Parathyroid adenoma (tissue), 2 donors: ENCODE measurements at regions not wholly inside any gene's neighbourhood (a gene's known extent, or its start where the extent isn't known, plus 50 kb on each side); places are given as distances from the start of the nearest gene placed in this dataset.

ENCODE experiments used
- H2AFZ ChIP-seq: fragments of 300-600 bp; sonication (generic); one replicate; pipeline ENCODE4 v1.7.0; 2017; ENCODE audit warnings: antibody characterized with exemption, mild to moderate bottlenecking
- H3K27ac ChIP-seq: fragments of 300-600 bp; sonication (generic); one replicate; pipeline ENCODE4 v1.7.0; 2017
- H3K27me3 ChIP-seq: fragments of 300-600 bp; sonication (generic); one replicate; pipeline ENCODE4 v1.7.0; 2017; ENCODE audit warnings: low read length; ENCODE audit not compliant: control insufficient read depth, insufficient read depth
- H3K36me3 ChIP-seq: fragments of 300-600 bp; sonication (generic); one replicate; pipeline ENCODE4 v1.7.0; 2017; ENCODE audit warnings: low read length; ENCODE audit not compliant: control insufficient read depth, insufficient read depth
- H3K4me1 ChIP-seq: fragments of 300-600 bp; sonication (generic); one replicate; pipeline ENCODE4 v1.7.0; 2017; ENCODE audit warnings: control low read depth
- H3K4me2 ChIP-seq: fragments of 300-600 bp; sonication (generic); one replicate; pipeline ENCODE4 v1.7.0; 2017; ENCODE audit warnings: low read length
- H3K4me3 ChIP-seq: fragments of 300-600 bp; sonication (generic); one replicate; pipeline ENCODE4 v1.7.0; 2017; ENCODE audit warnings: low read depth, low read length
- H3K79me2 ChIP-seq: fragments of 300-600 bp; sonication (generic); one replicate; pipeline ENCODE4 v1.7.0; 2017; ENCODE audit warnings: control low read depth
- H3K9ac ChIP-seq: fragments of 300-600 bp; sonication (generic); one replicate; pipeline ENCODE4 v1.7.0; 2017; ENCODE audit warnings: mild to moderate bottlenecking
- H3K9me3 ChIP-seq: fragments of 300-600 bp; sonication (generic); one replicate; pipeline ENCODE4 v1.7.0; 2017; ENCODE audit warnings: low read length; ENCODE audit not compliant: control insufficient read depth
- TF ChIP-seq, protein P1 (sequence below): fragments of 300-600 bp; sonication (generic); IDR thresholded peaks from one replicate; pipeline ENCODE4 v1.7.0; 2017; ENCODE audit warnings: antibody characterized with exemption, mild to moderate bottlenecking
- donor health status: primary hyperparathyroidism.

DNA sequence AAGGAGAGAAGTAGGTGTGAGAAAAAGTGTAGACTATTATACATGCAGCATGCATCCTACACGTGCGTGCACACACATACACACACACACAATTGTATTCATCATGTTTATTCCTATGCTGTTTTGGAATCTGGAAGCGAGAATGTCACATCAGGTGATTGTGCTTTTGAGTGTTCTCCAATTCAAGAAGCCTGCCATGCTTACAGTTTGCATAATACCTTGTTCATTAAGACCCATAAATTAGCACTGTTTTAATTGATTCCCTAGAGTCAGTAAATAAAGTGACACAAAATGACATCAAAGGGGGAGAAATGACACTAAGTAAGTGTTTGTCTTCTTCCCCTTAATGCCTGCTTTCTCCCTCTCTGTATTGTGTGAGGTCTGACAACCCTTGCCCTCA, 336.1 kb upstream of the IGFBP7 start:
- H3K4me3 ChIP-seq = no peak overlapping the region
- no peak overlapping the region for H3K4me2 ChIP-seq
- no peak overlapping the region for H3K9ac ChIP-seq
- no peaks in the 10 kb centered on the region for H3K4me1 ChIP-seq
- H3K36me3 ChIP-seq = no peaks in the 10 kb centered on the region
- no peak overlapping the region for H3K27ac ChIP-seq
- TF ChIP-seq, protein P1, sequence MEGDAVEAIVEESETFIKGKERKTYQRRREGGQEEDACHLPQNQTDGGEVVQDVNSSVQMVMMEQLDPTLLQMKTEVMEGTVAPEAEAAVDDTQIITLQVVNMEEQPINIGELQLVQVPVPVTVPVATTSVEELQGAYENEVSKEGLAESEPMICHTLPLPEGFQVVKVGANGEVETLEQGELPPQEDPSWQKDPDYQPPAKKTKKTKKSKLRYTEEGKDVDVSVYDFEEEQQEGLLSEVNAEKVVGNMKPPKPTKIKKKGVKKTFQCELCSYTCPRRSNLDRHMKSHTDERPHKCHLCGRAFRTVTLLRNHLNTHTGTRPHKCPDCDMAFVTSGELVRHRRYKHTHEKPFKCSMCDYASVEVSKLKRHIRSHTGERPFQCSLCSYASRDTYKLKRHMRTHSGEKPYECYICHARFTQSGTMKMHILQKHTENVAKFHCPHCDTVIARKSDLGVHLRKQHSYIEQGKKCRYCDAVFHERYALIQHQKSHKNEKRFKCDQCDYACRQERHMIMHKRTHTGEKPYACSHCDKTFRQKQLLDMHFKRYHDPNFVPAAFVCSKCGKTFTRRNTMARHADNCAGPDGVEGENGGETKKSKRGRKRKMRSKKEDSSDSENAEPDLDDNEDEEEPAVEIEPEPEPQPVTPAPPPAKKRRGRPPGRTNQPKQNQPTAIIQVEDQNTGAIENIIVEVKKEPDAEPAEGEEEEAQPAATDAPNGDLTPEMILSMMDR = no peak
- H2AFZ ChIP-seq = no peak overlapping the region
- H3K9me3 ChIP-seq = no peaks in the 10 kb centered on the region
- no peaks in the 10 kb centered on the region for H3K27me3 ChIP-seq
- H3K79me2 ChIP-seq = no peaks in the 10 kb centered on the region

DNA sequence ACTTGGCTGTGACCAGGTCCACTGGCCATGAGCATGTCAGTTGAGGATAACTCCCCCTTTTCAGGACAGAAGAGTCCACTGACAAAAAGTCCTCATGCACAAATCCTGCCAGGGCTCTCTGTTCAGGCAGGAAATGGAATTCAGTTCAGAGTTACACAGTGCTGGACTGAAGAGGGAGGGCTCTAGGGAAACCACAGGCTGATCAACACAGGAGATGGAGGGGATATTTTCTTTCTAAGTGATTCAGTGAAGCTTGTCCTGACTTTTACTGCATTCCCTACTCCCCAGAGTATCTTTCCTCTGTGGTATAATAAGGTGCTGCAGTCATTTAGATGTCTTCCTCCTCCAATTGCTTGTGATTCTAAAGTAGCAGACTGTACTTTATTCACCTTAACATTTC, 335.5 kb upstream of the IGFBP7 start:
- Histone ChIP-seq H3K9me3 (no peaks in the 10 kb centered on the region), H3K27me3 (no peaks in the 10 kb centered on the region), H3K36me3 (no peaks in the 10 kb centered on the region), H2AFZ (no peak overlapping the region), H3K9ac (no peak overlapping the region), H3K79me2 (no peaks in the 10 kb centered on the region), H3K4me3 (no peak overlapping the region), H3K27ac (no peak overlapping the region), H3K4me2 (no peak overlapping the region), H3K4me1 (no peaks in the 10 kb centered on the region)
- TF ChIP-seq, protein P1 = no peak

DNA sequence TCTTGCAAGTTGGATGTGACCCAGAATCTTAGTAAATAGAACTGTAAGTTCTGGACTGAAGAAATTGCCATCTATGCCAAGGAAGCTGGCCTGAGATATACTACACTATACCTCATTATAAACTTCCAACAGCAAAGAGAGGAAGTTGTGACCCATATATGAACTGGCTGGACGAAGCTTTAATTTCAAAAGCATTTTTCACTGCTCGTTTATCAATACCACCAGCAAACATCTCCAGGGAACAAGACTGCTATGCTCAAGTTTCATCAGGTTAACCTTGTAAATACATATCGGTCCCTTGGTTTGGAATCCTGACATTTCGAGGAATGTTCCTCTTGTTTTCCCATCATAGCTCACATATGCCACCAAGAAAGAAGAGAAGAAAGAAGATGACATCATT, 334.5 kb upstream of the IGFBP7 start:
- Histone ChIP-seq H3K36me3 (no peaks in the 10 kb centered on the region), H2AFZ (no peak overlapping the region), H3K79me2 (no peaks in the 10 kb centered on the region), H3K9me3 (no peaks in the 10 kb centered on the region), H3K27me3 (no peaks in the 10 kb centered on the region), H3K4me1 (no peaks in the 10 kb centered on the region), H3K4me2 (no peak overlapping the region), H3K4me3 (no peak overlapping the region), H3K27ac (no peak overlapping the region), H3K9ac (no peak overlapping the region)
- TF ChIP-seq, protein P1 = no peak

DNA sequence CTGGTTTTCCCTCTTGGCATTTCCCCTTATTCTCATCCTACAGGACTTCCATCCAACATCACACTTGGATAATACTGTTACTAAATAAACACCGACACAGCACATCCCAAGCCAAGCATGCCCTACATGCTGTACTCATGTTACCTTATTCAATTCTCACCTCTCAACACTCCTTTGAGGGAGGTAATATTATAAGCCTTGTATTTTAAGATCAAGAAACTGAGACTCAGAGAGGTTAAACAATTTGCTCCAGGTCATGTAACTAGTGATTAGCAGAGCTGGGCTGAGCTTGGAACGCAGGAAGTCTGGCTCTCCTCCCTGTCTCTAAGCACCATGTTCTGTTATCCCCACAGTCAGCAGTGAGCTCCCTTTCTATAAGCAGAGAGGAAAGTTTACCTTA, 333.6 kb upstream of the IGFBP7 start:
- Histone ChIP-seq H3K27ac (no peak overlapping the region), H3K4me2 (no peak overlapping the region), H2AFZ (no peak overlapping the region), H3K27me3 (no peaks in the 10 kb centered on the region), H3K9ac (no peak overlapping the region), H3K4me1 (no peaks in the 10 kb centered on the region), H3K36me3 (no peaks in the 10 kb centered on the region), H3K79me2 (no peaks in the 10 kb centered on the region), H3K9me3 (no peaks in the 10 kb centered on the region), H3K4me3 (no peak overlapping the region)
- TF ChIP-seq, protein P1 = no peak

DNA sequence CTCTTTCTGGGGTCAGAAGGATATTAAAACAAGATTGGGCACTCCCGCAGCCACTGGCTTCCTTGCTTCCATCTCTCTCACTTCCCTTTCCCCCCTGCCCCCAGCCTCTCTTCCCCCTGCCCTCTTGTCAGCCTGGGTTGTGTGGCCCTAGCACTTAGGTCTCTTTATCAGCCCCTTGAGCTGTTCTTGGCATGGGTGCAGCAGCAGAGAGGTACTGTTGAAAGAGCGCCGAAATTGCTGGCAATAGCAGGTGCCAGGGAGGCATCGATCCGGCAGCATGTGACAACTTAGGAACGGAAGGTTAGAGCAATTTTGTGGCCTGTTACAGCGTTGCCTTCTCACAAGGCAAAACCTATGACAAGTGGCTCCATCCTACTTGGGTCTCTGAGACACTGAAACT, 333.1 kb upstream of the IGFBP7 start:
- Histone ChIP-seq H3K27me3 (no peaks in the 10 kb centered on the region), H2AFZ (no peak overlapping the region)
- TF ChIP-seq, protein P1 = no peak

More for the DNA sequence above, 333.1 kb upstream of the IGFBP7 start:
- H3K27ac ChIP-seq = no peak overlapping the region
- H3K79me2 ChIP-seq = no peaks in the 10 kb centered on the region
- H3K36me3 ChIP-seq = no peaks in the 10 kb centered on the region
- H3K4me1 ChIP-seq = no peaks in the 10 kb centered on the region
- H3K9ac ChIP-seq = no peak overlapping the region
- no peak overlapping the region for H3K4me3 ChIP-seq
- H3K9me3 ChIP-seq = no peaks in the 10 kb centered on the region
- H3K4me2 ChIP-seq = no peak overlapping the region
